GM21515 (cell line): ENCODE measurements at regions not wholly inside any gene's neighbourhood (a gene's known extent, or its start where the extent isn't known, plus 50 kb on each side); places are given as distances from the start of the nearest gene placed in this dataset.

ENCODE experiments used
- ATAC-seq: cut with Tn5 transposase; IDR thresholded peaks from one replicate; pipeline ENCODE4 v1.9.1; 2021; ENCODE audit not compliant: unreplicated experiment

DNA sequence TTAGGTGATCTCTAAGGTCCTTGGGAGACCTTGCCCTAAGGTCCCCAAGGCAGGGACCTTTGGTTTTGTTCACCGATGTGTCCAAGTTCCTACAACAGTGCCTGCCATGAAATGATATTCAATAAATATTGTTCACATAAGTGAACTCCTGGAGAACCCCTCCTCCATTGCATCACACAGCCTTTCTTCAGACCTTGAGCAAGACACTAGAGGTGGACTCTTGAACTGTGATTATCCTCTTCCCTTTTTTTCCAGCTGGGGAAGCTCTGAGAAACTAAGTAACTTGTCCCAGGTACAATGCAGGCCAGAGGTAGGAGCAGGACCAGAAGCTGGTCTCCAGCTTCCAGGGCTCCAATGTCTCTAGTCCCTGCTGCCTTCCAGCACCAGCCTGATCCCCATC lies 76.6 kb upstream of the LMO1 start:
- ATAC-seq: no peak

DNA sequence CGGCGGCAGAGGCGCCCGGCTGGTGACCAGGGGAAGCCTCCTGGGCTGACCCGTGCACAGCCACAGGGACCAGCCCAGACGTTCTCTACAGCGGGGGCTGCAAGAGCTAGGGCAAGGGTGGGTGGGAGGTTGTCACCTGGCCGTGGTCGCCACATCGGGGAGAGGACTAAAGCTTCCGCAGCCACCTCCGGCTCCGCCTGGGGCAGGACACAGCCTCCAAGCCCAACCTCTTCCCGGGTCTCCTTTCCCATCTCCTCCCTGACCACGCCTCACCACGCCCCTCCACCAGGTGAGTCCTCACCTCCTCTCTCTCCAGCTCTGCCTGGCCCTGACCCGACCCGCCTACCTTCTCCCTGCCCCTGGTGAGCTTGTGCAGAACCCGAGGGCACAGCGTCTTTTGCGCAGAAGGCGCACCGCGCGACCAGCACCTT lies 75.9 kb upstream of the LMO1 start:
- ATAC-seq: no peak

DNA sequence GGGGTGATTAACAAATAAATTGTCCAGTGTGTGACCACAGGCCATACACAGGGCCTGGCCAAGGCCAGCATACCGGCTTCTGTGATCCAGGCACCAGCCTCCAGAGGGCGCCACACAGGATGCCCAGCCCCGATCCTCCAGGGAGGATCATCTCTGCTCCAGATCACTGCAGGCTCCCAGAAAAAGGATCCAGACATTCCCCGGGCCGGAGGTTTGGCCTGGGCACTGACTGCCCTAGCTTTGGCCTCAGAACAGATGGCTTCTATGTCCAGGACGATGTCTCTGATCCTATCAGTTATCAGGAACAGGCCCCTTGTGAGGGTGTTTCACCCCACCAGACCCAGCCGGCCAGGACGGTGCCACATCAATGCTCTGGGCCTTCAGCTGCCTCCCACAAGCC lies 74.5 kb upstream of the LMO1 start:
- ATAC-seq: no peak

DNA sequence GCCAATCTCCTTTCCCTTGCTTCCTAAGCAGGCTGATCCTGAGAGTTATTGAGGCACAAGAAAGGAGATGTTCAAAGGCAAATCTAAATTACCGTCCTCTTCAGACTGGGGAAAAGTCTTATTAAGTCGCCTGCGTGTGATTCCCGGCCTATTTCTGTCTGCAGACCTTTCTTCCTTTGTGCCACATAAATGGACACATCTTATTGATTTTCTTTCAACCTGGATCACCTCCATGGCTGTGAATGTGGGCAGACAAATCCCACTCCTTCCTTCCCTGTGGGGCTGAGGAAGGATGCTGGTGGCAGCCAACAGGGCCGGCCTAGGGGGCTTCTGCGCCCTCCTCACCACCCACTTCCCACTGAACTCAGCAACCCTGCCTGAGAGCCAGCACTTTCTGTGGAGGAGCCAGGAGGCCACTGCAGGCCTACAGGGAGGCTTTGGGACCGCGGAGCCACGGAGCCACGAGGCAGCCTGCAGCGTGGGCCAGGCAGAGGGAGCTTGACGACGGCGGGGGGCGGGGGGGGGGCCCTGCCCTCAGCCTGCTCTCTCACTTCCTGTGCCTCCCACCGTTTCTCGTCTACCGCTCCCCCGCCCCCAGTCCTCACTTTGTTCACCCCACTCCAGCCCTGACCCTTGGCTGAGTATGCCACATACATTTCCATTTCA lies 73.6 kb upstream of the LMO1 start:
- no peak for ATAC-seq

DNA sequence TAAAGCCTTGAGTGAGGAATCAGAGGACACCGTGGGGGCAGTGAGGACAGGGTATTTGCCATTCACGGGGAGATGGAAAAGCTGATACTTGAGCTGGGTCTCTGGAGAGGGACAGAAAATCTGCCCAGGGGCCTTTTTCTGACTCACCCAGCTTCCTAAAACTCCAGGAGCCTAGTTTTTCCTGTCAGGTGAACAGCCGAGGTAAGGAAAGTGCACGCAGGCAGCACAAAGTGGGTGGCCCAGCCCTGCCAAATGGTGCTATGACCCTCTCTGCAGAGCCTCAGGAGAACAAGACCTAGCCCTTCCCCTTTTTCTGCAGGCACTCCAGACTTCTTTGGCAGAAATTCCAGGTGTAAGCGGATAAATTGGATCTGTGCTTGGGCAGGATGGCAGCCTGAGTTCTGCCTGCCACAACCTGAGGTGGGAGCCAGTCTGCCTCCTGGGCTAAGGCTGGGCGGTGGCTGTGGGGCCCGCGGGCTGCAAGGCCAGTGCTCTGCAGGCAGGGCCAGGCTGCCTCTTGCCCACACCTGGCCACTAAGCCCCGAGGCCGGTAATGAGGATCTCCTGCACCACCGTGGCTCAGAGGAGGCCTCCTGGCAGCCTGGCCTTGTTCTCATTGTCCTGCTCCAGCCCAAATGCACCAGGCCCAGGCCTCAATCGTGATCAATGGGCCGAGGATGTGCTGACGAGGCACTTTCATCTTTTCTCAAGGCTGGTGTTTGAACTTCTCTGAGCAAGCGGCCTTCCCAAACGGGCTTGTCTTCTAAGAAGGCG lies 72.9 kb upstream of the LMO1 start:
- ATAC-seq: no peak

DNA sequence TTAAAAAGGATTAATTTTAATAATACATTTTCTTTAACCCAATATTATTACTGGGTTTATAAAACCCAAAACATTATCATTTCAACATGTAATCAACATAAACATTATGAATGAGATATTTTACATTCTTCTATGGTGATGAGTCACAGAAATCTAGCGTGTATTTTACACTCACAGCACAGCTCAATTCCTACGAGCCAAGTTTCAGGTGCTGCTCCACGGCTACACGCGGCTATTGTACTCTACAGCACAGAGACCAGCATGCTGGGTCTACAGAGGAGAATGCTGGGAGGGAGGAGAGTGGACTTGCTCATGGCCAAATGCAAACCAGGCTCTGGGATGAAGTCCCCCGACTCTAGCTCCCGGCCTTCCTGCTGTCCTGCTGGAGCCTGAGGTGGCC lies 72.0 kb upstream of the LMO1 start:
- ATAC-seq: no peak

DNA sequence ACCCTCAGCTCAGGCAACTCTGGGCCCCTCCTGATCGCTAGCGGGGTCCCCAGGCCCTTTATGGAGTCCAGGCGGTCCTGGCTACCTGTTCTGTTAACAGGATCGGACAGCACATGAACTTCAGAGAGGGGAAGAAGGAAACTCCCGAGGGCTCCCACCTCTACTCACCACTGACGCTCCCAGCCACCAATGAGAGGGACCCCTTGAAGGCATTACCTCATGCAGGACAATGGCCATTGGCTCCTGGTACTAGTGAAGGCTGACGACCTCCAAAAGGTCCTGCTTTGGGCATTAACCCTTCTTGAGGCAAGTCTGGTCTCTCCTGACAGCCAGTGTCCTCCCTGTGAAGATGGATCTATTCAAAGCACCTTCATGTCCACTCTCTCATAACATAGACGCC lies 71.5 kb upstream of the LMO1 start:
- no peak for ATAC-seq

DNA sequence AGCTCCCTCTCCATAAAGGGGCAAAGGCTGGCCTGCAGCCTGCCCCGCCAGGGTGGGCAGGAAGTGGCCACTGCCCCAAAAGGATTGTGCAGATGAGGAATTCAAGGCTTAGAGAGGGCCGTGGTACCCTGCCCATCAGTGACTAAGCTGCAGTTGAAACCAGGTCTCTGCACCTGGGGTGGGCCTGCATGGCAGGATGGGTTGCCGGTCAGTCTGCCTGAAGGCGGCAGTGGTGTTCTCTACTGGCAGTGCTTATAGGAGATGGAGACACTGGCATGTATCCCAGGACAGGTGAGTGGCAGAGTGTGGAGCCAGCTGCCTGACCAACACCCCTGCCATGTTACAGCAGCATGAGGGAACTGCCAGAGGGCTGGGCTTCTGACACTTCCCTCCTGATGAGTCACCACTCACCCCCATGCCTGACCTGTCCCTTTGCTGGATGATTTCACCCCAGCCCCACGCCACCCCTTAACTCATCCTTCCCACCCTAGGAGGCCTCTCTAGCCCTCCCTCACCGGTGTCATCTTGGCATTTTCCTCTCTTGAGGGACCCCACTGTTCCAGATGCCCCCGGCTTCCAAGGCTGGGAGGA lies 70.2 kb upstream of the LMO1 start:
- ATAC-seq: no peak

DNA sequence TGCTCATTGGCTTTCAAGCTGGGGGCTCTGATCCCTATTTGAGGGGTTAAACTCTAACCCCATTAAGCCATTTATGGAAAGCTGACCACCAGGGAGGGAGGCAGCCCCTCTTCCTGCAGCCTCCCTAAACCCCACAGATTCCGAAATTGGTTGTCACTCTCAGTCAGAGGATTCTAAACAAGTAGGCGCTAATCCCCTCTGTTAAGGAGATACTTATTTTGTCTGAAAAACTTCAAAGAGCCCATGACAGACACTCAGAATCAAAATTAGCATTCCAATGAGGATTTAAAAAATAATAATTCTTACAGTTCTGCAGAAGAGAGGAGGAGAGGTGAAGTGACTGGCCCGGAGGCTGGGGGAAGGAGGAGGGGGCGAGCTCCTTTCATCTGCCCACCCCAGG lies 69.7 kb upstream of the LMO1 start:
- ATAC-seq: no peak

DNA sequence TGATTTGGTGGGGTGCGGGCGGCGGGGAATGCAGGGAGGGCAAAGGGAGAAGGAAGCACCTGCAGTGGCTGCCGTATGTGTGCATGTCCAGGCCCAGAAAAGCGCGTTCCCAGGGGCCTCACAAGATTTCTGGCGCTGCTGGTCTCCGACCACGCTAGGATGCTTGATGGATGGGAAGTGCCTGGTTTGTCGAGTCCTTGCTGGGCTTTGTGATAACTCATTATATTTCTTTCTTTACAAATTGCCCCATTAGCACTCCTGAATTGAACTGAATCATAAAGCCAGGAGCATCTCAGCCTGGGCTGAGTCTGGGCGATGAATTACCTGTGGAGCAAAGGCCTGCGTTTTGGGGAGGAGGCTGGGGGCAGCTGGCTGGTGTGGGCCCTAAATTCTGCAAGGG lies 69.2 kb upstream of the LMO1 start:
- ATAC-seq: no peak

DNA sequence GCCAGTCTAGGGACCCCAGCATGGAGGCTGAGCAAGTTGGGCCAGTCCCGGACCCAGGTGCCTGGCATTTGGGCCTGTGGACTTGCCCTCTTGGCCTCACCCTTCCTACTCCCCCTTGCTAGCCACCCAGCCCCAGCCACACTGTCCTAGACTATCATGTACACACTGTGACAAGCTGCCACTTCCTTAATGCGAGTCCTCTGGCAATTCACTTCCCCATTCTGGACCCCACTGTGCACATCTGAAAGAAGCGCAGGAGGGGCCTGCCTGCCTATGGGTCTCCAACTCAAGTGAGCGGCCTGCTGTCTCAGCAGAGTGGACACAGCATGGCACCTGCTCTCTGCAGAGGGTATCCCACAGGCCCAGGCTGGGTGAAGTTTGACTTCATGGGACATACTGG lies 68.5 kb upstream of the LMO1 start:
- ATAC-seq: no peak

DNA sequence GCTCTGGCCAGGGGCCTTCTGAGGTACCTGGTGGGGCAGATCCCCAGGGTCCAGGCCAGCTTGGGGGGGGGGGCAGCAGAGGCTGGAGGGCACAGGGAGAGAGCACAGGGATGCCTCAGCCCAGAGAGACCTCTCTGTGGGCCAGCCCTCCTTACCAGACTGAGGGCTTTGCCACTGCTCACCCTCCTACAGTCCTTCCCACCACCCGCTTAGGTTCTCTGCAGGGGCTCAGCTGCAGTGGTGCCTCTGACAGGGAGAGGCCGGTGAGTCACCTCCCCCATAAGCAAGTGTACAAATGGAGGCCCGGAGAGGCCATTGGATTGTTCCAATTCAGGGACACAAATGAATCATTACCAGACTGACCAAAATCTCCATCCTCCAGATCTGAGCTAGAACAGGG lies 68.1 kb upstream of the LMO1 start:
- ATAC-seq: no peak

DNA sequence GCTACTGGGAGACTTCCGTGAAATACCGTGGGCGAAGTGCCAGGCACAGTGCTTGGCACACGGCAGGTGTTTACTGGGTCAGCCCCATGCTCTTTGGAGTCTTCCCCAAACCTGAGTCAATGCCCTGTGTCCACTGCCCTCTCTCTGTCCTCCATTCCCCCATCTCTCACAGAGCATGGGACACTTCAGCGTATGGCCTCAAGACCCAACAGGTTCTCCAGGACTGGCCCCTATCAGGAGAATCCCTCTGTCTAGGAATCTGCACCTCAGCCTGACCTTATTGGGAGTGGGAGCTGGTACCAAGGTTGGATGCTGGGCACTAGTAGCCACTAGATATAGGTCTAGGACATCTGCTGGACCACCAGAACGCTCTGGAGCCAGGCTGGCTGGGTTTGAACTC lies 67.2 kb upstream of the LMO1 start:
- ATAC-seq: no peak

DNA sequence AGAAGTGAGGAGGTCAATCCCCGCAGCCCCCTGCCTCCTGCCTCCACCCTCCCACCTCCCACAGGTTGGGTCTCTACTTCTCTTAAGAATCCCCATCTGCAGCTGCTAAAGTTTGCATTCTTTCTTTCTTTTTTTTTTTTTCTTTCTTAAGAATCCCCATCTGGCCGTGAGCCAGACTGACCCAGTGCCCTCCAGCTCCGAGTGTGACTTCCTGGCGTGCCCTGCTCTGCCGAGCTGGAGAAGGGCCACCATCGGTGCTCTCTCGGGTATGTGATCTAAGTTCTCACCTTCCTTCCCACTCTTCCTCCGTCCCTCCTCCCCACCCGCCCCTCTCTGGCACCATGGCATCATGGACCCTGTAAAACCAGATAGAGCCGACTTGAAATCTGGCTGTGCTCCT lies 66.7 kb upstream of the LMO1 start:
- ATAC-seq: no peak

DNA sequence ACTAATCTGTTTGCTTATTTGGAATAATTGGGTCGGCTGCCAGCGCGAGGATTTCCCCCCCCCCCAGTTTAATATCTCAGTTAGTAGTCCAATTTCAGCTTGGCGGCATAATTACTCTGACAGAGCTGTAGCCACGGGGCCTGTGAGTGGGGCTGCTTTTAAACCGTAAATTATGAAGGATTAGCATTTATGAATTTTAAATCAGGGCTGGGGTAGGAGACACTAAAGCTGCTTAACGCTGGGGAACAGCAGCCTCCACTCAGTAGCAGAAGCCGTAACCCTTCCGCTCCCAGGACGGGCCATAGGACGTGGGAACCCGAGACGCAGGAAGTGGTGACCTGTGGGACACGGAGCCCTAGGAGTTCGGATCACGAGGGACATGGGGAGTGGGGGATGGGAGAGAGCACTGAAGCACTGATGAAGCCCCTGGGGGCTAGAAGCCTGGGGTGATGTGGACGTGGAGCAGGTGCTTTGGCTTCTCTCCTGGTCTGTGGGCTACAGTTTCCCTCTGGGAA lies 66.2 kb upstream of the LMO1 start:
- ATAC-seq: no peak

DNA sequence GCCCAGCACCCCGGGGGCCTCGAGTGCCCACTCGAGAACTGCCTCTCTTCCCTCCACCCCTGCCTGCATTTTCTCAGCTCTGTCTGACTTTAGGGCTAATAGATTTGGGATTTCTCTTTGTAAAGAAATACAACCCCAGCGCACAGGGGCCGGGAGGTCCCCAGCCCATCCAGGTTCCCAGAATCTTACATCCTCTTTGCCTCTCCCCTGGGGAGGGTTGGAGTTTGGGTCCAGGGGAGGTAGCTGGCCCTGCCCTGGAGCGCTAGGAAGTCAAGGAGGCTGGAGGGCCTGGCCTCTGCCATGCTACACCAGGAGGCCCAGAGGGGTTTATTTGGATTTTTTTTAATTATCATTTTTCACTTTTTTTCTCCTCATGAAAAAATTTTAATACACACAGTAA lies 65.7 kb upstream of the LMO1 start:
- no peak for ATAC-seq

DNA sequence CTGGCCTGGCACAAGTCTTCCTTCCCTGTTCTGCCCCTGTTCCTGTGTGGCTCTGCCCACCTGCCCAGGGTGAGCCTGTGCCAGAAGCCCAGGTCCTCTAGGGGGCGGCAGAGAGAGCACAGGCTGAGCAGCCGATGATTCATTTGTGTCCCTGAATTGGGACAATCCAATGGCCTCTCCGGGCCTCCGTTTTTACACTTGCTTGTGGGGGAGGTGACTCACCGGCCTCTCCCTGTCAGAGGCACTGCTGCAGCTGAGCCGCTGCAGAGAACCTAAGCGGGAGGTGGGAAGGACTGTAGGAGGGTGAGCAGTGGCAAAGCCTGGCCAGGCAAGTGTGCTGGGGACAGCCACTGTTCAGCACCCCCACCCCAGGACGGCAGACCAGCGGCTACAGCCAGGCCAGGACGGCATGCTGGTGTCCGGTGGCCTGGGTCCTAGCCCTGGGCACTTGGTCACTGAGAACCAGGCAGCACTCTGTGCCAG lies 65.2 kb upstream of the LMO1 start:
- peak; percentile 72 for ATAC-seq

DNA sequence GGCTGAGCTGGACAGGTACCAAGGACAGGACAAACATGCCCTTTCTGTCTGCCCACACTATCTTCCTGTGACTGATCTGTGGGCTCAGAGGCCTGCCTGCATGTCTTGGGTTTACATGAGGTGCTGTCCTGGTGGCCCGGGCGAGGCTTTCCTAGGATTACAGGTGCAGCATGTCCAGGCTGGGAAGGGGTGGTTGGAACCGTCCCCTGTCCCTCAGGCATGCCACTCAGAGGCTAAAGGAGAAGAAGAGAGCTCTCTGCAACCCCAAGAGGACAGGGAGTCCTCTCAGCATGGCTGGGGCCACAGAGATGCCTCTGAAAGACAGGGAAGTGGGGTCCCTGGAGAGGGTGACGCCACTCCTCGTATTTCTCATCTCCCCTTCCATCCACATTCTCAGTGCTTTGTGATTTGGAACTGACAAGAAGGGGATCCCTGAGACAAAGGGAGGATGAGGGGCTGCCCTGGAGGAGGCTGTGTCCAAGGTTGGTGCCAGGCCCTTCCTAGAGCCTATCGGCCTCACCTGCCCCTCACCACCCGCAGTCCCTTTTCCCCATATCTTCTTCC lies 64.6 kb upstream of the LMO1 start:
- ATAC-seq: peak; percentile 9

DNA sequence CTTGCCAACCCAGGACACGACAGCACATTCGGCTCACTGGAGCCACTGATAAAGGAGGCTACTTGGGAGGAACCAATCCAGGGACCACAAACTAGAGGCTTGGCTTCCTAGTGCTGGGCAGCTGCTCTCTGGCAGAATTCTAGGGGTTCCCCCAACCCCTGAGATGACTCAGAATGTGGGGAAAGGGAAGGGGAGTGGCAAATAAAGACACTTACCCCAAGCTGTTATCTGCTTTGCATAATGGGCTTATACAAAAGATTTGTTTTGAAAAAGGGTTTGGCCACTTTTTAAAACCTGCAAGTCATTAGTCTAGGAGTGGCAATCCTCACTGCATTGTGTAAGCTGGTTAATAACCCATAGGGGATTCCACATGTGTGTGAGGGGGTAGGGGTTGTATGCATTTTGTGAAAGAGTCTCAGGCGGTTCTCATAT lies 64.1 kb upstream of the LMO1 start:
- ATAC-seq: peak; percentile 65

DNA sequence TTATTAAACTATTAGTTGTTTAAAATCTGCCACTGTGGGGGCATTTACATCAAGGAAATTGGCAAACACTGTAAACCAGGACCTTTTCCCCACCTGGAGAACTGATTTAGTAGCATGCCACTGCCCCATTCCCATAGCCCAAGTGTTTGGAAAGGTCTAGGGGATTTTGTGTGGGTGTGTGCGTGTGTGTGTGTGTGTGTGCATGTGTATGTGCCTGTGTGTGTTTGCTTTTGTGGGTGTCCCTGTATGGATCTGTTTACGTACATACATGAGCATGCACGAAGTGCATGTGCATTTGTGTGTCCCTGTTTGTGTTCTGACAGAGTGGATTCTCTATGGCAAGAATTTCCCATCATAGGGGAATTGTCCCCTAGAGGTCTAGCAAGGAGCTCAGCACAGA lies 62.7 kb upstream of the LMO1 start:
- no peak for ATAC-seq

DNA sequence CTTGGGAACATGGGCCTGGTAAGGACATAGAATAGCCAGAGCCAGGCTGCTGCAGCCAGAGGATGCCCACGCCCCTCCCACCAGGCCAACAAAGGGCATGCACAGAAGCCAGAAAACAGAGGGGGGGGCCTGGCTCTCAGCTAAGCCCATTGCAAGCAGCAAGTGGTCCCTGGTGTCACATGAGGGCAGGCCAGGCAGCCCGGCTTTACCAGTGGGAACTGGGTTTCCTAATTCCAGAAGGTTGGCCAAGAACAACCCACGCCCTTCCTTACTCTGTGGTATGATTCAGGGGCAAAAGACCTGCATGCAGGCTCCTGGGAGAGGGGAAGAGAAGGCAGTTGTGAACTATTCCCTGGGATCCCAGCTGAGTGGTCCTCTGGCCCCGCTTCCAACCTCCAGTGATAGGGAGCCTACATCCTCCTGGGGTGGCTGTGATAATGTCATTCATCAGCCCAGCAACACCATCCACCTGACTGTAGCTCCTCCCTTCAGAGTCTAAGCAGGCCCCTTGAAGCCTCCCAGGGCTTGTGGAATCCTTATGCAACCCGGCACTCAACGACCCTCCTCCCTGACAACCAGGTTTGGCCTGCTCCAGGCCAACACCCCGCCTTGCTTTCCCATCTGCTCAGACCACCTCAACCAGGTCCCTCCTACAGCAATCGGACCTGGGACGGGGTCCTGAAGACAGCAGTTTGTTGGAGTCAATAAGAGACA lies 62.1 kb upstream of the LMO1 start:
- ATAC-seq: no peak
